ENCODE measurements at regions not wholly inside any gene's neighbourhood (a gene's known extent, or its start where the extent isn't known, plus 50 kb on each side); places are given as distances from the start of the nearest gene placed in this dataset.

GRCh38 chrX:20420058-20420457 lies 153.3 kb upstream of the RPS6KA3 start:
- DNase-seq = no peak

DNA sequence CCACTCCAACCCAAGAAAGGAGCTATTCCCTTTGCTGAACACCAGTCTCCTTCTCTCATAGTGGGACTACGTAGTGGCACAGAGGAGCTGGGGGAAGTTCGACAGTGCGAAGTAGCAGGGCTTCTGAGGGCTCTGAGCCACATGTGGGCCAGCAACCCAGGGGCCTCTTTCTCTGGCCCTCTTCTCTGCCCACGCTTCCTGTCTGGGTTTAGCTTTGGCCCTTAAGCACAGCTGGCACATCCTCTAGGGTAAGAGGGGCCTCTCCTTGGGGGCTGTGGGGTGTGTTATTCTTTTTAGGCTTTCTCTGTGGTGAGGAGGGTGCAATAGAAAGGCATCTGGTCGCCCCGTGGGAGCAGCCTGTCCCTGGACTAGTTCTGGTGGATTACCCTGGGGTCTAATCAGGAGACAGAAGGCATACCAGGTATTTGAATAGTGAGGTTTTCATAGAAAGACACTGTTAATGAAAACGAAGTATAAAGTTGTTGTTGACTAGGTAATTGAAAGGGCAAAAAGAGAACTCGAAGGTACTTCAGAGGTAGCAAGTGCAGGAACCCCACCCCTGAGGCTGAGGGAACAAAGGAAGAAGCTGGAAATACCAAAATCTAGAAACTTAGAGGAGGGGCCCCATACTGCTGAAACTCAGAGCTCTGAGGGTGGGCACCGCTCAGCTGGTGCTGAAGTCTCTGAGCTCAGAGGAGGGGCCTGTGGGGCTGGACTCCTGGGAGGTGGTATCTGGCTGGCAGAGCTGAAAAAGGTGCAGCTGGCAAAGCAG lies 151.9 kb upstream of the RPS6KA3 start:
- DNase-seq = peak; percentile 33

DNA sequence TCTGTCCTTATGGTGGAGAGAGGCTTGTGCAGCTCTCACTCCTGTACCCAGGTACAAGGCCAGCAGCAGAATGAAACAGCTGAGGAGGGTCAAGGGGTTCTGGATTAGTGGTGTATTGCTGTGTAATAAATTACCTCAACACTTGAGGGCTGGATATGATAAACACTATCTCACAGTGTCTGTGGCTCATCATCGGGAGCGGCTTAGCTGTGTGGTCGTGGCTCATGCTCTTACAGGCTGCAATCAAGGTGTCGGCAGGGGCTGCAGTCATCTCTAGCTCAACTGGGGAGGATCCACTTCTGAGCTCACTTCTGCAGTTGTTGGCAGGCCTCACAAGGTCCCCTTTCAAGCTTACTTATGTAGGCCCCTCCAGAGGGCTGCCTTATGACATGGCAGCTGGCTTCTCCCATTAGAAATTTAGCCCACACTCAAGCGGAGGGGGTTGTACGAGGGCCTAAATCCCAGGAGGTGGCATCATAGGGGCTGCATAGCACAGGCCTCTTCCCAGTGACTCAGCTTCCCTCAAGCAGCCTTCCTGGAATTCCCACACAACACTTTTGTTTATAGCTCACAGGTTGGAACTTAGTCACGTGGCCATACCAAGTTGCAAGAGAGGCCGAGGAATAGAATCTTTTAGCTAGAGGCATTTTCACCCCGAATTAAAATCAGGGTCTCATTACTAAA lies 148.2 kb upstream of the RPS6KA3 start:
- peak; percentile 28 for DNase-seq

GRCh38 chrX:20414066-20414465 lies 147.4 kb upstream of the RPS6KA3 start:
- DNase-seq = no peak

- DNase-seq = peak; percentile 37
These were observed 146.3 kb upstream of the RPS6KA3 start for GRCh38 chrX:20412871-20413486.

- DNase-seq = no peak
These were observed 143.8 kb upstream of the RPS6KA3 start for GRCh38 chrX:20410540-20410939.

DNA sequence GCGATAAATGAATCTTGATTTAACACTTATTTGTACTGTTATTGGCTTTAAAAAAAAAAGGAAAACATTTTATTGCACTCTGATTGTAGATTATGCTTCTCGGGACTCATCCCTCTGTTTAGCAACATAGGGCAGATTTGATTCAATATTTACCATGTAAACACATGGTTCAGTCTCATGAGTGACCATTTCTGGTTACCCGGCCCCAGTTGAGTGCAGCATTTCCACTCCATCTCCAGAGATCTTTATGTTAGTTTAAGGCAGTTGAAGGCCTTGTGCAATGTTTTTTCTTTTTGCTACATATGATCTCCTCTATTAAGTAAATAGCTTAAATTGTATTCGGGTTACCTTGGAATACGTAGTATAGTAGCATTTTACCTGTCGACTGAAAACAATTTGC lies 143.3 kb upstream of the RPS6KA3 start:
- no peak for DNase-seq

DNA sequence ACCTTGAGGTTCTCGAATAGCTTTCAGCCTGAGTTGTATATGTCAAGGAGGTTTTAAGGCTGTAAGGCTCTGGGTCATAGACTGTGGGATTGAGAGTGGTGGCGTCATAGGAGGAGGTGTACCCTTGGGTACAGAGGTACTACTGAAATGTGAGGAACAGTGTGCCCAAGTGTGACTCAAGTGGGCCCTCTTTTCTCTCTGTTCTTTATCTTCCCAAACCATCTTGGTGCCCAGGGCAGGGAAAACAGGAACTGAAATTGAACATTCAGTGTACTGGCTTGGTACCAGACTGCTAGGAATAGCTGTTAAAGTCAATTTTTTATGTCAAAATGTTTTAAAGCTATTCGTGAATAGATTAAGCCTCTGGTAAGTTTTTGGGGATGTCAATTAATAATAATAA lies 136.2 kb upstream of the RPS6KA3 start:
- no peak for DNase-seq

- DNase-seq = no peak
These were observed 133.2 kb upstream of the RPS6KA3 start for GRCh38 chrX:20399728-20400414.

DNA sequence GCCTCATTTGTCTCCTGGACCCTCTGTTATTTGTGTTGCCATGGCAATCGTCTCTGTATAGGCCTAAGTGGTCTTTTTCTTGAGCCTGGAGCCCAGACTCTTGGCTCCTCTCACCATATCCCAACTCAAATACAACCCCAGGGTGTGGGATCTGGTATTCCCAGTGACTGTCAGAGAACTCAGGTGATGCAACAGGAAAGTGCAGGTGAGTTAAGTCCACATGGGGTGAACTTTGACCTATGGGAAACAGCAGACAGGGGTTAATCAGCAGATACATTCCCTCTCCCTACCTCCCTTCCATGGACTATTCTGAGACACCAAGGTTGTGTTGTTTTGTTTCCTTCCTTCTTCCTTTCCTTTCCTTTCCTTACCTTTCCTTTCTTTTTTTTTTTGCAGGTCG lies 130.9 kb upstream of the RPS6KA3 start:
- no peak for DNase-seq

- DNase-seq = no peak
These were observed 127.7 kb upstream of the RPS6KA3 start for GRCh38 chrX:20394451-20394850.

DNA sequence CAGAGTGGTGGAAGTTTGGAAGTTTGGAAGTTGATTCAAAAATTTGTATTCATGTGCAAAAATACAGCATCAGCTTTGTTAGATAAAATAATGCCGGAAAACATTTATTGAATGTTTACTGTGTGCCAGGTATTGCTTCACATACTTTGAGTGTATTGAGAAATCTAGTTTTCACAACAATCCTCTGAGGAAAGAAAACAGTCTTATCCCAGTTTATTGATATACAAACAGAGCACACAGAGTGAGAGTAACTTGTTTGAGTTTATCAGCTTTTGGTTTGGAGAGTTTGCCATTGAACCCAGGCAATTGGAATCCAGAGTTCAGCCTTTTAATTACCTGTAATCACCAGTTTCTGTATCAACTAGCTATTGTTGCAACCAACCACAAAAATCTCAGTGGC lies 127.2 kb upstream of the RPS6KA3 start:
- no peak for DNase-seq

DNA sequence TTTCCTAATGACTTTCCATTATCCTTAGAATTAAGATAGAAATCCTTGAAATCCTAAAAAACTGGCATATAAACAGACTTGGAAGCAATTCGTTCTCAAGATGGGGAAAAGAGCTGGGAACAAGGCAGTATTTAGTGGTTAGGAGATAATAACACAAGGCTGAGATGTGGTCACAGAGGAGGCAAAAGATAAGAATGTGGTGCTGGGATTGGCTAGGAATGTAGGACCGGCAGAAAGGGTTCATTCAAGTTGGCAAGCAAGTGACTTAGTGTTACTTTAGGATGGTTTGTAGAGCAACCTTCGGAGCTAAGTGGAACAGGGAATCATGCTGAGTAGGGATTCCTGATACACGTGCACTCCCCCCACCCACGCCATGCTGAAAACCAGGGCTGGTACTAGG lies 121.9 kb upstream of the RPS6KA3 start:
- DNase-seq = no peak

DNA sequence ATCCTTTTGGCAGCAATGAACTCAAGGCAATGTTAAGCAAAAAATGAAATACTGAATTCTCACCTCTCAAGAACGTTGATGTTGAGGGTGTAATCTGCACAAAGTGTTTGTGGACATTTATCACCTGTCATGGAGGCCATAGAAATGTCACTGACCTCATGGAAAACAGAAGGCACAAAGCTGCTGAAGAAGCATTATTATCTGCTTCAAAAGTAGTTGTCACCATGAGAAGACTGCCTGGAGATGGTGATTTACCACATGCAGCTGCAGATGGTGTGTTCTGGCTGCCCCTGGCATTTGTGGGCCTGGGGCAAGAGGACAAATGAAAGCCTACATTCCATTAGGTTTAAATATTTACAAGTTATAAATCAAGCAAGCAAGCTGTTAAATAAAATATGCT lies 116.8 kb upstream of the RPS6KA3 start:
- no peak for DNase-seq

GRCh38 chrX:20382518-20383297 lies 116.0 kb upstream of the RPS6KA3 start:
- peak; percentile 36 for DNase-seq

DNA sequence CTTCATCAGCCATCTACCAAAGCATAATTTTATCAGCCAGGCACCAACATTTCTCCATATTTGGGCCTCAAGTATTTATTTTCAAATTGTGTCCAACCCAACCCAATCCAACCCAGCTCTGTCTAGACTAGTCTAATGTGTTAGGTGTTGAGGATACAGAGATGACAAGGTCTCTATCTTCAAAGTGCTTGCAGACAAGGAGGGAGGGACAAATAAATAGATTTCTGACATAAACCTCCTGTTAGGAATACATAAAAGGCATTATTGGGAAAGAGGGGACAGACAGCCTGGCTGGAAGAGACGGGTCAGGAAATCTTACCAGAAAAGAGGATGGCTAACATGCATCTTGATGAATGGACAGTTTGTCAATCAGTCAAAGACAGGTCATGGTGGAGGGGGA lies 115.4 kb upstream of the RPS6KA3 start:
- DNase-seq = no peak

GRCh38 chrX:20378233-20378920 lies 111.7 kb upstream of the RPS6KA3 start:
- DNase-seq = peak; percentile 38

GRCh38 chrX:20374900-20375438 lies 108.3 kb upstream of the RPS6KA3 start:
- DNase-seq = no peak

DNA sequence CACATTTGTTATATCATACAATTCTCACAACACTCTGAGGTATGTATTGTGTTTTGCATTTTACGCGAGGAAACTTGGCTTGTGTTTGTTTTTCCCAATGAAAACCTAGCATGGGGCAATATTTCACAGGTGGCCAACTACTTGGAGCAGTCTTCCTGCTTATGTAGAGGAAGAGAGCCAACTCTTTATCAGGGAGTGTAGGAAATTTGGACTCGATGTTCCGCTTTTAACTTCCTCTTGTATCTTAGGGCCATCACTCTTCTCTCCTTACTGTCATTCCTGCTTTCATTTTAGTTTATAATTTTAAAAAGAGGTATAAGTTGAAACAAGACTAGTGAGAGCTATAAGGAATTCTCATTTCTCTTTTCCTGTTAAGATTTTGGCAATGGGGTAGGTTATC lies 107.7 kb upstream of the RPS6KA3 start:
- no peak for DNase-seq

GRCh38 chrX:20373063-20373462 lies 106.4 kb upstream of the RPS6KA3 start:
- no peak for DNase-seq

DNA sequence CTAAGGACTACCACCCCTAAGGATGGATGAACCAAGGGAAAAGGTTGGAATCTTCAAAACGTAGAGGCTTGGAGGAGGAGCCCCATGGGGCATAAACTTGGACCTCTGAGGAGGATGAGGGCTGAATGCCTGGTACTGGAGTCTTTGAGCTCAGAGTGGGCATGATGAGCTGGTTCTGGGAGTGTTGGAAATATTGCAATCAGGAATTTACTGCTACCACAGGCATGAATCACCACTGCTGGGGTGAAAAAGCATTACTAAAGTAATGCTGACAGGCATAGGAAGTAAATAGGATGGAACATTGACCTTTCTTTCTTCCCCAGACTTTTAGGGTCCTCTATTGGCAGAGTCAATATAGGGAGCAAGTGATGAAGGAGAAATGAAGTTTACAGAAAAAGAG lies 105.8 kb upstream of the RPS6KA3 start:
- DNase-seq = no peak

DNA sequence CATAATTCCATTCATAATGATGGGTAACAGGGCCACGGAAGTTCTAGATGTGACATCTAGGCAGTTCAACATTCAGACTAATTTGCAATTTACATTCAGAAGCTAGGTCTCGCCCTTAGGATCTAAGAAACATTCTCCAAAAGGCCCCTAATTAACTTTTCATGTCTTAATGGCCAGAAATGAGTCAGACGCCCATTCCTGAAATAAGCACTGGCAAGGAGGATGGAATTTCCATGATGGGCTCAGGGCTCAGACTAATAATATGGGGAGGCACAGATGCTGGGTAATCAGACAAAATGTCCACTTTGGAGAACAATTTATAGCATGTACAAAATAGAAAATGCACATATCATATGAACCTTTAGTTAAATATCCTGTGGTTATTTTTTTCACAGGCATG lies 102.8 kb upstream of the RPS6KA3 start:
- DNase-seq = no peak

All from stimulated activated CD8-positive, alpha-beta memory T cell treated with anti-CD3 and anti-CD28 coated beads, Interleukin-4, amount 100 ng/mL, for 48 hours (primary cell).